Thoracic aorta (tissue), 2 donors: ENCODE measurements at regions not wholly inside any gene's neighbourhood (a gene's known extent, or its start where the extent isn't known, plus 50 kb on each side); places are given as distances from the start of the nearest gene placed in this dataset.

Experiments
- ATAC-seq: fragments of 150-250 bp; one replicate; pipeline ENCODE4 v1.8.0; 2017; ENCODE audit warnings: low read depth; ENCODE audit not compliant: insufficient number of reproducible peaks, low FRiP score
- DNase-seq: peaks from one replicate; pipeline ENCODE4 v3.0.0-alpha.2; 2020; ENCODE audit warnings: low spot score
- H3K27ac ChIP-seq, 2 donors: fragments of 200-600 bp; sonication (generic); 1 replicate in 1 of 2; 2 replicates in 1 of 2; pipeline ENCODE4 v1.5.1; 2016; ENCODE audit warnings: mild to moderate bottlenecking in 2 of 2, moderate library complexity in 2 of 2
- H3K27me3 ChIP-seq: fragments of 200-600 bp; sonication (generic); replicated peaks from 2 replicates; pipeline ENCODE4 v1.6.0; 2016; ENCODE audit warnings: mild to moderate bottlenecking; ENCODE audit not compliant: insufficient read depth
- H3K36me3 ChIP-seq: fragments of 200-600 bp; sonication (generic); one replicate; pipeline ENCODE4 v1.5.1; 2016
- H3K4me1 ChIP-seq, 2 donors: fragments of 200-600 bp; sonication (generic); 1 replicate in 1 of 2; 2 replicates in 1 of 2; pipeline versions ENCODE4 v1.5.1 to v1.6.0; 2016; ENCODE audit warnings: low read depth in 2 of 2, mild to moderate bottlenecking in 1 of 2; ENCODE audit not compliant: control insufficient read depth in 1 of 2
- H3K4me3 ChIP-seq: fragments of 200-600 bp; sonication (generic); 2 replicates; pipeline ENCODE4 v1.5.1; 2016; ENCODE audit warnings: mild to moderate bottlenecking
- H3K9me3 ChIP-seq: fragments of 200-600 bp; sonication (generic); 2 replicates; pipeline ENCODE4 v1.5.1; 2016
- TF ChIP-seq, protein P1 (sequence below): fragments of 200-600 bp; sonication (generic); IDR thresholded peaks from one replicate; pipeline ENCODE4 v1.5.1; 2019; ENCODE audit warnings: antibody characterized with exemption

DNA sequence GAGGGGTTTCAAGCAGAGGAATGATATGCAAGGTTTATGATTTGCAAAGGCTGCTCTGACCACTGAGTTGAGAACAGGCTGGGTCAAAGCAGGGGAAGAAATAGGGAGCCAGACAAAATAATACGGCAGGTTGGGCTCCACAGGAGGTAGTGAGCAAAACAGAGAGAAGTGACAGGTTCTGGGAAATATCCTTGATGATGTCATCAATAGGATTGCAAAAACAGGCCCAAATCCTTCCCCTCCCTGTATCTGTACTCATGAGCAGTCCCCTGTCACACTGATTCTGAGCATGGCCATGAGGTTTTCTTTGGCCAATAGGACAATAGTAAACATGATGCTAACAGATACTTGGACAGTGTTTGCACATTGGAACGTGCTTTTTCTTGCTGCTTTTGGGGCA, 471.8 kb upstream of the BRINP1 start:
- H3K4me1 ChIP-seq, result peaks cover 8 to 18% of the 10 kb centered on the region in 2 donors
- H3K9me3 ChIP-seq, result no peaks in the 10 kb centered on the region
- H3K36me3 ChIP-seq, result no peaks in the 10 kb centered on the region
- peak; percentile 13 for ATAC-seq
- no peak overlapping the region for H3K27ac ChIP-seq
- TF ChIP-seq, protein P1, sequence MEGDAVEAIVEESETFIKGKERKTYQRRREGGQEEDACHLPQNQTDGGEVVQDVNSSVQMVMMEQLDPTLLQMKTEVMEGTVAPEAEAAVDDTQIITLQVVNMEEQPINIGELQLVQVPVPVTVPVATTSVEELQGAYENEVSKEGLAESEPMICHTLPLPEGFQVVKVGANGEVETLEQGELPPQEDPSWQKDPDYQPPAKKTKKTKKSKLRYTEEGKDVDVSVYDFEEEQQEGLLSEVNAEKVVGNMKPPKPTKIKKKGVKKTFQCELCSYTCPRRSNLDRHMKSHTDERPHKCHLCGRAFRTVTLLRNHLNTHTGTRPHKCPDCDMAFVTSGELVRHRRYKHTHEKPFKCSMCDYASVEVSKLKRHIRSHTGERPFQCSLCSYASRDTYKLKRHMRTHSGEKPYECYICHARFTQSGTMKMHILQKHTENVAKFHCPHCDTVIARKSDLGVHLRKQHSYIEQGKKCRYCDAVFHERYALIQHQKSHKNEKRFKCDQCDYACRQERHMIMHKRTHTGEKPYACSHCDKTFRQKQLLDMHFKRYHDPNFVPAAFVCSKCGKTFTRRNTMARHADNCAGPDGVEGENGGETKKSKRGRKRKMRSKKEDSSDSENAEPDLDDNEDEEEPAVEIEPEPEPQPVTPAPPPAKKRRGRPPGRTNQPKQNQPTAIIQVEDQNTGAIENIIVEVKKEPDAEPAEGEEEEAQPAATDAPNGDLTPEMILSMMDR, result no peak
- H3K4me3 ChIP-seq, result no peak overlapping the region
- no peaks in the 10 kb centered on the region for H3K27me3 ChIP-seq
- no peak for DNase-seq

DNA sequence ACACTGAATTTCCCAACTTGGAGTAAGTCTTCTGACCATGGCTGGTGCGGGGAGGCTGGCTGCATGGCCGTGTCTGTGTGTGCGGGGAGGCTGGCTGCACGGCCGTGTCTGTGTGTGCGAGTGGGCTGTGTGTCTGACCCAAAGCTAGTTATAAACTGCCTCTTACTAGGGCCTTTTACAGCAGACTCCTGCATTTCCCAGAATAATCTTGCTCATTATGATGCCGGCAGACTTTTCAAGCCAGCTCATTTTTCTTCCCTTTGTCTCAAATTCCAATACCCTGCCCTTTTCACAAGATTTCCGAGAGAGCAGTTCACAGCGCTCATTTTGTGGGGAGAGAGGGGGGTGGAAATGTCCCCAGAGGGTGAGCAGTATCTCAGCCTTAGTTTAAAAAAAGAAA, 470.7 kb upstream of the BRINP1 start:
- H3K27ac ChIP-seq, result peak overlapping the region in 1 of 2 donors; percentile 11
- TF ChIP-seq, protein P1, result no peak
- no peak for DNase-seq
- no peaks in the 10 kb centered on the region for H3K36me3 ChIP-seq
- no peaks in the 10 kb centered on the region for H3K9me3 ChIP-seq
- H3K4me1 ChIP-seq, result peaks cover 8 to 18% of the 10 kb centered on the region in 2 donors
- ATAC-seq, result no peak
- no peaks in the 10 kb centered on the region for H3K27me3 ChIP-seq
- H3K4me3 ChIP-seq, result peak overlapping the region; percentile 38

DNA sequence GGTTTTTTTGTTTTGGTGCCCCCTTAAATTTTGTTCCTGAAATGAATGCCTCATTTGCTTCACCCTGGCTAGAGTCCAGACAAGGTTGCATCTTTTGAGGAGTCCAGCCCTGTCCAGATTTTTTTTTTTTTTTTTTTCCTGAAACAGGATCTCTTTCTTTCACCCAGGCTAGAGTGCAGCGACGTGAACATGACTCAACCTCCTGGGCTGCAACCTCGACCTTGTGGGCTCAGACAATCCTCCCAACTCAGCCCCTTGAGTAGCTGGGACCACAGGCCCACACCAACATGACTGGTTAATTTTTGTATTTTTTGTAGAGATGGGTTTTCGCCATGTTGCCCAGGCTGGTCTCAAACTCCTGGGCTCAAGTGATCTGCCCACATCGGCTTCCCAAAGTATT, 469.0 kb upstream of the BRINP1 start:
- no peak for ATAC-seq
- peaks cover 8 to 18% of the 10 kb centered on the region in 2 donors for H3K4me1 ChIP-seq
- H3K27ac ChIP-seq, result no peak overlapping the region
- no peak for DNase-seq
- H3K4me3 ChIP-seq, result no peak overlapping the region
- no peaks in the 10 kb centered on the region for H3K9me3 ChIP-seq
- H3K27me3 ChIP-seq, result no peaks in the 10 kb centered on the region
- TF ChIP-seq, protein P1, result no peak
- H3K36me3 ChIP-seq, result no peaks in the 10 kb centered on the region

DNA sequence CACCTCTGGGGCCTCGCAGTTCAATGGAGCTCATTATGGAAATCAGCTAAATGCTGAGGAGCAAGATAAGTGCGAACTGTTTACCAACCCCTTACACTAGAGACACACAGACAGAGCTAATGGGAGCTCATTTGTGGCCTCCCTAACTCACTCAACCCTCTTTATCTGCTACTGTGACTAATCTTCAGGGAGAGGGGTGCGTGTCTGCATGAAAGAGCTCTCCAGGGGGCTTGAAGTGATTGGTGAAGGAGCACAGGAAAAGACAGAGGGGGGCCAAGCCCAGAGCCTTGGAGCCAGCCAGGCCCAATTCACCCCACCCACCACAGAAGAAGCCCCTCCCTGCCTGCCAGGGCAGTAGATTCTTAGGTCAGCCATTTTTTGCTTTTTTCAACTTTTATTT, 466.8 kb upstream of the BRINP1 start:
- DNase-seq, result no peak
- H3K27me3 ChIP-seq, result no peaks in the 10 kb centered on the region
- no peak overlapping the region for H3K27ac ChIP-seq
- ATAC-seq, result no peak
- H3K4me3 ChIP-seq, result no peak overlapping the region
- H3K4me1 ChIP-seq, result peaks cover 8 to 16% of the 10 kb centered on the region in 2 donors
- TF ChIP-seq, protein P1, result no peak
- H3K36me3 ChIP-seq, result no peaks in the 10 kb centered on the region
- H3K9me3 ChIP-seq, result no peaks in the 10 kb centered on the region

DNA sequence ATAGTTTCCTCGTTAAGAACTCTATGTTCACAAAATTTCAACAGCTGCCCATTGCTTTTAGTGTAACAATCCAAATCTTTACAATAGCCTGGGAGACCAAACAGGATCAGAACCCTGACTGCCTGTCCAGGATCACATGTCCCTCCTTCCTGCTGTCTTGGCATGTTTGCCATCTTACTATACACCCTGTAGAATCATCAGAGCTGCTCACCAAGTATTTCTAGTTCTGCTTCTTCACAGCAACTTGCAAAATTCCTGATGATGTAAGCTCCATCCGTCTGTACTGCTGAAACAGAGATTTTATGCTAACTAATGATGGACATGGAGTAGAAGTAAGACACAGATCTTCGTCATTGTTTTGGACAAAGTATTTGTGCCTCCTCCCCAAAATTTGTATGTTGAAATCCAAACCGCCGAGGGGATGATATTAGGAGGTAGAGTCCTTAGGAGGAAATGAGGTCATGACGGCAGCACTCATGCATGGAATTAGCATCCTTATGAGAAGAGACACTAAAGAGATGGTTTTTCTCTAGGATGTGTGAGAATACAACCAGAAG, 464.9 kb upstream of the BRINP1 start:
- Histone ChIP-seq H3K36me3 (no peaks in the 10 kb centered on the region), H3K9me3 (no peaks in the 10 kb centered on the region), H3K4me1 (no peaks in the 10 kb centered on the region), H3K27ac (no peak overlapping the region), H3K27me3 (no peaks in the 10 kb centered on the region), H3K4me3 (no peak overlapping the region)
- no peak for ATAC-seq
- DNase-seq, result no peak
- TF ChIP-seq, protein P1, result no peak
